Effector memory CD8-positive, alpha-beta T cell (primary cell): ENCODE measurements at regions not wholly inside any gene's neighbourhood (a gene's known extent, or its start where the extent isn't known, plus 50 kb on each side); places are given as distances from the start of the nearest gene placed in this dataset.

ENCODE experiments used
- ATAC-seq: fragments of 150-1000 bp; cut with Tn5 transposase; replicated peaks from 2 replicates; pipeline ENCODE4 v1.10.0; 2021; ENCODE audit warnings: mild to moderate bottlenecking, moderate library complexity
- DNase-seq, 3 experiments: peaks; one replicate each; pipeline ENCODE4 v3.0.0; 2021
- H3K27ac Mint-ChIP-seq, 2 donors: one replicate each; pipeline ENCODE4 v1.8.0; 2022; ENCODE audit warnings: mild to moderate bottlenecking in 2 of 2, mixed read lengths in 2 of 2, moderate library complexity in 2 of 2
- H3K27me3 Mint-ChIP-seq, 2 donors: one replicate each; pipeline ENCODE4 v1.8.0; 2022; ENCODE audit warnings: mixed read lengths in 2 of 2
- H3K36me3 Mint-ChIP-seq: one replicate; pipeline ENCODE4 v1.8.0; 2022; ENCODE audit warnings: mild to moderate bottlenecking, moderate library complexity, mixed read lengths; ENCODE audit not compliant: insufficient read depth
- H3K4me1 Mint-ChIP-seq, 2 donors: one replicate each; pipeline ENCODE4 v1.8.0; 2022; ENCODE audit warnings: low read depth in 2 of 2, mixed read lengths in 2 of 2
- H3K4me3 Mint-ChIP-seq, 2 donors: one replicate each; pipeline ENCODE4 v1.8.0; 2022; ENCODE audit warnings: mild to moderate bottlenecking in 2 of 2, mixed read lengths in 2 of 2, moderate library complexity in 2 of 2
- H3K9me3 Mint-ChIP-seq, 2 donors: one replicate each; pipeline ENCODE4 v1.8.0; 2022; ENCODE audit warnings: mixed read lengths in 2 of 2

- no peaks in the 10 kb centered on the region for H3K4me1 Mint-ChIP-seq
- no peak overlapping the region for H3K4me3 Mint-ChIP-seq
- no peak overlapping the region for H3K27ac Mint-ChIP-seq
- no peaks in the 10 kb centered on the region for H3K36me3 Mint-ChIP-seq
- H3K9me3 Mint-ChIP-seq, result no peaks in the 10 kb centered on the region
- ATAC-seq (no peak), DNase-seq (no peak)
- H3K27me3 Mint-ChIP-seq, result peaks cover 32 to 76% of the 10 kb centered on the region in 2 donors
Observed at GRCh38 chr2:171608168-171608567, 79.1 kb upstream of the DYNC1I2 start.

- no peak for DNase-seq
- ATAC-seq, result no peak
- no peaks in the 10 kb centered on the region for H3K9me3 Mint-ChIP-seq
- H3K27ac Mint-ChIP-seq, result no peak overlapping the region
- H3K4me3 Mint-ChIP-seq, result no peak overlapping the region
- peaks cover 16 to 65% of the 10 kb centered on the region in 2 donors for H3K27me3 Mint-ChIP-seq
- no peaks in the 10 kb centered on the region for H3K36me3 Mint-ChIP-seq
- no peaks in the 10 kb centered on the region for H3K4me1 Mint-ChIP-seq
Observed at GRCh38 chr2:171610824-171611223, 76.4 kb upstream of the DYNC1I2 start.

- Mint-ChIP-seq H3K4me3 (no peak overlapping the region), H3K27ac (no peak overlapping the region), H3K4me1 (no peaks in the 10 kb centered on the region), H3K9me3 (no peaks in the 10 kb centered on the region), H3K36me3 (no peaks in the 10 kb centered on the region), H3K27me3 (peaks cover 14 to 29% of the 10 kb centered on the region in 2 donors)
- ATAC-seq (no peak), DNase-seq (no peak)
Observed at GRCh38 chr2:171615069-171615468, 72.2 kb upstream of the DYNC1I2 start.

GRCh38 chr2:171617981-171618380 lies 69.3 kb upstream of the DYNC1I2 start:
- Mint-ChIP-seq H3K36me3 (no peaks in the 10 kb centered on the region), H3K9me3 (no peaks in the 10 kb centered on the region), H3K4me3 (no peak overlapping the region), H3K4me1 (no peaks in the 10 kb centered on the region), H3K27ac (no peak overlapping the region), H3K27me3 (peaks cover 0 to 3% of the 10 kb centered on the region in 2 donors)
- DNase-seq (no peak), ATAC-seq (no peak)

GRCh38 chr2:171625006-171625405 lies 62.3 kb upstream of the DYNC1I2 start:
- Mint-ChIP-seq H3K36me3 (peaks cover 3% of the 10 kb centered on the region), H3K4me3 (no peak overlapping the region), H3K9me3 (peaks cover 2 to 3% of the 10 kb centered on the region in 2 donors), H3K27me3 (peaks cover 0 to 33% of the 10 kb centered on the region in 2 donors), H3K4me1 (no peaks in the 10 kb centered on the region), H3K27ac (no peak overlapping the region)
- ATAC-seq (no peak), DNase-seq (no peak)

GRCh38 chr2:171626949-171627348 lies 60.3 kb upstream of the DYNC1I2 start:
- H3K27ac Mint-ChIP-seq, result no peak overlapping the region
- DNase-seq (no peak), ATAC-seq (no peak)
- peaks cover 13 to 22% of the 10 kb centered on the region in 2 donors for H3K9me3 Mint-ChIP-seq
- no peak overlapping the region for H3K4me3 Mint-ChIP-seq
- peaks cover 0 to 33% of the 10 kb centered on the region in 2 donors for H3K27me3 Mint-ChIP-seq
- H3K4me1 Mint-ChIP-seq, result no peaks in the 10 kb centered on the region
- peaks cover 3% of the 10 kb centered on the region for H3K36me3 Mint-ChIP-seq

GRCh38 chr2:171627412-171627811 lies 59.9 kb upstream of the DYNC1I2 start:
- H3K9me3 Mint-ChIP-seq, result peaks cover 14 to 22% of the 10 kb centered on the region in 2 donors
- no peaks in the 10 kb centered on the region for H3K4me1 Mint-ChIP-seq
- DNase-seq (no peak), ATAC-seq (no peak)
- peaks cover 0 to 33% of the 10 kb centered on the region in 2 donors for H3K27me3 Mint-ChIP-seq
- no peak overlapping the region for H3K4me3 Mint-ChIP-seq
- H3K27ac Mint-ChIP-seq, result no peak overlapping the region
- H3K36me3 Mint-ChIP-seq, result peaks cover 3% of the 10 kb centered on the region

GRCh38 chr2:171629113-171629512 lies 58.2 kb upstream of the DYNC1I2 start:
- H3K9me3 Mint-ChIP-seq, result peaks cover 14 to 22% of the 10 kb centered on the region in 2 donors
- peaks cover 0 to 22% of the 10 kb centered on the region in 2 donors for H3K27me3 Mint-ChIP-seq
- ATAC-seq (no peak), DNase-seq (no peak)
- H3K4me3 Mint-ChIP-seq, result no peak overlapping the region
- H3K4me1 Mint-ChIP-seq, result no peaks in the 10 kb centered on the region
- no peak overlapping the region for H3K27ac Mint-ChIP-seq
- H3K36me3 Mint-ChIP-seq, result peaks cover 3% of the 10 kb centered on the region

GRCh38 chr2:171630089-171630770 lies 57.0 kb upstream of the DYNC1I2 start:
- ATAC-seq (no peak), DNase-seq (no peak)
- Mint-ChIP-seq H3K4me1 (no peaks in the 10 kb centered on the region), H3K27me3 (peaks cover 0 to 17% of the 10 kb centered on the region in 2 donors), H3K4me3 (no peak overlapping the region), H3K36me3 (peaks cover 3% of the 10 kb centered on the region), H3K9me3 (peaks cover 14 to 22% of the 10 kb centered on the region in 2 donors), H3K27ac (no peak overlapping the region)

GRCh38 chr2:171630812-171631626 lies 56.2 kb upstream of the DYNC1I2 start:
- no peak for ATAC-seq
- Mint-ChIP-seq H3K9me3 (peaks cover 14 to 22% of the 10 kb centered on the region in 2 donors), H3K27ac (no peak overlapping the region), H3K4me3 (no peak overlapping the region), H3K4me1 (no peaks in the 10 kb centered on the region), H3K27me3 (peaks cover 0 to 17% of the 10 kb centered on the region in 2 donors), H3K36me3 (peaks cover 3% of the 10 kb centered on the region)
- DNase-seq, result no peak
